Thyroid gland (tissue), 4 donors: ENCODE measurements at regions not wholly inside any gene's neighbourhood (a gene's known extent, or its start where the extent isn't known, plus 50 kb on each side); places are given as distances from the start of the nearest gene placed in this dataset.
A peak's percentile ranks its signal among the peaks of the same experiment; 100 is the strongest.
"Not testable (repeated sequence)": the region's sequence is repeated elsewhere in the genome, so short reads cannot be mapped to it uniquely, and the experiment has no call there.

Experiments
- DNase-seq, 2 donors: peaks; one replicate each; pipeline ENCODE4 v3.0.0-alpha.2; 2019
- H3K27ac ChIP-seq, 3 donors: fragments of 200-600 bp; sonication (generic); 1 replicate in 2 of 3; 2 replicates in 1 of 3; pipeline ENCODE4 v1.5.1; 2016 to 2019; ENCODE audit warnings: mild to moderate bottlenecking in 1 of 3, moderate library complexity in 1 of 3
- H3K27me3 ChIP-seq: fragments of 200-600 bp; sonication (generic); one replicate; pipeline ENCODE4 v1.5.1; 2019
- H3K36me3 ChIP-seq, 2 donors: fragments of 200-600 bp; sonication (generic); one replicate each; pipeline ENCODE4 v1.5.1; 2016 to 2019
- H3K4me1 ChIP-seq, 2 donors: fragments of 200-600 bp; sonication (generic); one replicate each; pipeline ENCODE4 v1.5.1; 2017 to 2019
- H3K4me3 ChIP-seq, 3 donors: fragments of 200-600 bp; sonication (generic); replicated peaks in 1 of 3; 1 replicate in 2 of 3; 2 replicates in 1 of 3; pipeline ENCODE4 v1.5.1; 2016; ENCODE audit warnings: mild to moderate bottlenecking in 1 of 3
- H3K9me3 ChIP-seq: fragments of 200-600 bp; sonication (generic); one replicate; pipeline ENCODE4 v1.5.1; 2017
- POLR2A ChIP-seq, 2 donors: fragments of 450-650 bp; IDR thresholded peaks; one replicate each; pipeline ENCODE4 v1.6.1; 2017; ENCODE audit warnings: antibody characterized with exemption in 2 of 2, mild to moderate bottlenecking in 2 of 2, moderate library complexity in 1 of 2
- WGBS, 2 donors: methylation state at CpG; one replicate each; pipeline ENCODE4 v1.1.5; 2017; 5-methylcytosine and 5-hydroxymethylcytosine counted together
- intact Hi-C: fragments of 100-400 bp; cut with DNase I; formaldehyde crosslinking; loops from one replicate; pipeline ENCODE4 v1.15.1; 2023
- TF ChIP-seq, protein P1 (sequence below), 6 experiments: fragments of 200-600 bp in 3 of 6; fragments of 450-650 bp in 3 of 6; sonication (generic) in 3 of 6; IDR thresholded peaks; one replicate each; pipeline ENCODE4 v1.5.1; 2016 to 2019; ENCODE audit warnings: antibody characterized with exemption in 6 of 6, mild to moderate bottlenecking in 2 of 6, inconsistent platforms in 1 of 6, moderate library complexity in 1 of 6

DNA sequence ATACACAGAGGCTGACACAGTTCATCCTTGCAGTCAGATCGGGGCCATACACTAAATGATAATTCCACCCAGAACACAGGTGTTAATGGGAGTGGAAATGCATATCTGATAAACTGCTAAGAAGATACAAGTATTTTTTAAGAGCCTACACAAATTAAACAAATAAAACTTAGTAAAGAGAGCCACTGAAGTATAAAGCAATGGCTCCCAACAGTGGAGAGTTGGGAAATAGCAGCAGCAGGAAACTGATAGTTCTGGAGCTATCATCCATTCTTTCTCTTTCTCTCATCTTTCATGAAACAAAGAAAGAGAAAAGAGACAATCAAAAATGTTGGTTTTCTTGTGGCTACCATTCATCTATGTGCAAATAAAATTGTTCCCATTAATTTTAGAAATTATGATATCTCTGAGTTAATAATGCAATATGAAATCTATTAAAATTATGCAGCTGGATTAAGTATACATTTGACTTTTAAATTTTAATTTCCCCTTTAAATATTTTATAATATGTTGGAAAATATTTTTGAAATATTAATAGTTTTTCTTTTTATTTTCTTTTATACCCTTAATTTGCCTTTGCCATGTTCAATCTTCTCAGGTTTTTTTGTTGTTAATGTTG lies 120.8 kb downstream of the EMB start:
- WGBS, 2 donors, result 50 to 71% methylated on average over 1 of the region's 1 CpG
- H3K27ac ChIP-seq, result no peak overlapping the region
- no peaks in the 10 kb centered on the region for H3K36me3 ChIP-seq
- DNase-seq, result no peak
- H3K27me3 ChIP-seq, result no peaks in the 10 kb centered on the region
- intact Hi-C loops, result no loop called here
- no peaks in the 10 kb centered on the region for H3K9me3 ChIP-seq
- no peaks in the 10 kb centered on the region for H3K4me1 ChIP-seq
- H3K4me3 ChIP-seq, result no peak overlapping the region
- TF ChIP-seq, protein P1, sequence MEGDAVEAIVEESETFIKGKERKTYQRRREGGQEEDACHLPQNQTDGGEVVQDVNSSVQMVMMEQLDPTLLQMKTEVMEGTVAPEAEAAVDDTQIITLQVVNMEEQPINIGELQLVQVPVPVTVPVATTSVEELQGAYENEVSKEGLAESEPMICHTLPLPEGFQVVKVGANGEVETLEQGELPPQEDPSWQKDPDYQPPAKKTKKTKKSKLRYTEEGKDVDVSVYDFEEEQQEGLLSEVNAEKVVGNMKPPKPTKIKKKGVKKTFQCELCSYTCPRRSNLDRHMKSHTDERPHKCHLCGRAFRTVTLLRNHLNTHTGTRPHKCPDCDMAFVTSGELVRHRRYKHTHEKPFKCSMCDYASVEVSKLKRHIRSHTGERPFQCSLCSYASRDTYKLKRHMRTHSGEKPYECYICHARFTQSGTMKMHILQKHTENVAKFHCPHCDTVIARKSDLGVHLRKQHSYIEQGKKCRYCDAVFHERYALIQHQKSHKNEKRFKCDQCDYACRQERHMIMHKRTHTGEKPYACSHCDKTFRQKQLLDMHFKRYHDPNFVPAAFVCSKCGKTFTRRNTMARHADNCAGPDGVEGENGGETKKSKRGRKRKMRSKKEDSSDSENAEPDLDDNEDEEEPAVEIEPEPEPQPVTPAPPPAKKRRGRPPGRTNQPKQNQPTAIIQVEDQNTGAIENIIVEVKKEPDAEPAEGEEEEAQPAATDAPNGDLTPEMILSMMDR (IDR thresholded peaks at IDR 0.05), result peak in 1 of 6 experiments; percentile 39
- no peak for TF ChIP-seq POLR2A (IDR thresholded peaks at IDR 0.05)

DNA sequence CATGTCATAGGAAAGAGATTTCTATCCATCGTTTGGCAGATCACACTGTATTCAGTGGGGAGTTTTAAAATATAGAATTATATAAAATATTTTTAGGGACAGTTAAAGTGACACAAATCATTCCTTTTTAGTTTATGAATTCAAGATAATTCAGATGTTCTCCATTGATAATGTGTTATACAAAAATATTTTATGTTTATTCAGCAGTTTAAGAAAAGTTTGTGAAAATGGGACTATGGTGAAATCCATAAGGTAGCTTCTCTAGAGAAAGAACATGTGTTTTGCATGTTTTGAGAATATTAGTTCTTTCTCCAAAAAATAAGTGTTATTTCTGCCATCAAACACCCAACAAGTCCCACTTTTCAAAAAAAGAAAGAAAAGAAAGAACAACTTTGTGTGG lies 122.9 kb downstream of the EMB start:
- 64% methylated on average over 1 of the region's 1 CpG for WGBS, 2 donors
- Histone ChIP-seq H3K4me3 (no peak overlapping the region), H3K9me3 (no peaks in the 10 kb centered on the region), H3K27ac (no peak overlapping the region), H3K4me1 (no peaks in the 10 kb centered on the region), H3K27me3 (no peaks in the 10 kb centered on the region), H3K36me3 (no peaks in the 10 kb centered on the region)
- intact Hi-C loops, result no loop called here
- no peak for DNase-seq
- TF ChIP-seq POLR2A (IDR thresholded peaks at IDR 0.05), result no peak
- TF ChIP-seq, protein P1 (IDR thresholded peaks at IDR 0.05), result no peak

DNA sequence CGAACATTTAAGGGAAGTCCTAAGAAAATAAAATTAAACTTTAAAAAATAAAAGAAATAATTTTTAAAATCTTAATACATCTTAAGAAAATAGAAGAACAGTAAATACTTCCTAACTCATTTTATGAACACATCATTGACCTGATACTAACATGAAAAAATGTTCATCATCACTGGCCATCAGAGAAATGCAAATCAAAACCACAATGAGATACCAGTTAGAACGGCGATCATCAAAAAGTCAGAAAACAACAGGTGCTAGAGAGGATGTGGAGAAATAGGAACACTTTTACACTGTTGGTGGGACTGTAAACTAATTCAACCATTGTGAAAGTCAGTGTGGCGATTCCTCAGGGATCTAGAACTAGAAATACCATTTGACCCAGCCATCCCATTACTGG lies 134.6 kb downstream of the EMB start:
- H3K4me3 ChIP-seq, H3K4me1 ChIP-seq, H3K27me3 ChIP-seq, H3K36me3 ChIP-seq, DNase-seq, H3K27ac ChIP-seq, H3K9me3 ChIP-seq, intact Hi-C loops: not testable (repeated sequence)
- 78 to 79% methylated on average over 4 of the region's 4 CpGs for WGBS, 2 donors

DNA sequence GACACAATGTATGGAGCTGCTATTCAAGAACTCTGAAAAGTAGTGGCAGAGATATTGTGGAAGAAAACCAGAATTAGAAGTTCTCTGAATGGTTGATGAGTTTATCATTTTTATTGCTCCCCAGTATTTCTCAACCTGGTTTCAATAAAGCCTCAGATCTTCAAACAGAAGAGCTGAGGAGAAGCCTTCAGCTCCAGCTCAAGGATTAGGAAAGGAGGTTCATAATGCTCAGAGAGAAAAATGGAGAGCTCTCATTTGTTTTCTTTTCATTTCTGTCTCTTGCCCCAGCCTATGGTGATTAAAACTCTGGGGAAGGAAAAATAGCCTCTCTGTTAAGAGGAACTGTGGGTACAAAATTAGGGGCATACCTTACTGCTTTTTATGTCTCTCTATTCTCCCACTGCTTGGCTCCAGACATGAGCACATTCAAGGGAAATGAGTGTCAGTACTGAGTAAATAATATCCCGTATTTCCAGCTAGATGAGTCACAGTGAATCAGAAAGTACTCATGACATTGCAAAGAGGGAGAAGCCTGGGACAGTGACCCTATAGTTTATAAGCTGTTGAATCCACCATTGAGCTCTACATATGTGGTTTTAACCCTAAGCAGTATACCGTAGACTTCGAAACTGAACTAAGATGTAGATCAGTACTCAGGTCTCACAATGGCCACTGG lies 138.1 kb downstream of the EMB start:
- Histone ChIP-seq H3K4me1 (no peaks in the 10 kb centered on the region), H3K36me3 (no peaks in the 10 kb centered on the region), H3K27ac (no peak overlapping the region), H3K9me3 (no peaks in the 10 kb centered on the region), H3K27me3 (no peaks in the 10 kb centered on the region), H3K4me3 (no peak overlapping the region)
- WGBS, 2 donors, result 75 to 84% methylated on average over 3 of the region's 3 CpGs
- intact Hi-C loops, result no loop called here
- TF ChIP-seq, protein P1 (IDR thresholded peaks at IDR 0.05), result no peak
- TF ChIP-seq POLR2A (IDR thresholded peaks at IDR 0.05), result no peak
- DNase-seq, result no peak

DNA sequence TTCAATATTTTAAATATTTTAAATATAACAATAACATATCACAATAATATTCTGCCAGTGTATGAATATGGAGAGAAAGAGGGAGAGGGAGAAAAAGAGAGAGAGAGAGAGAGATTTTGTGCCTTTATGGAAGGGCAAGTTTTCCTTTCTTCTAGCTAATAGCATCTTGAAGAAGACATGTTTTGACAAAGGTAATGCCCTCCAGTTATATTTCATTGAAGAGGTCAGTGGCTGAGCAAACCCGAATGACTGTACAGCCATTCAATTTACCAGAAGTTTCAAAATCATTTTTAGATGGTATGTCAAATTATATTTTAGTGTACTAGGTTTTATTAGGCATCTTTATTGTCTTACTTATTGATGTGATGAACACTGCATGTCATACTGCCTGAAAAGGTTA lies 139.3 kb downstream of the EMB start:
- DNase-seq, result no peak
- TF ChIP-seq, protein P1 (IDR thresholded peaks at IDR 0.05), result no peak
- TF ChIP-seq POLR2A (IDR thresholded peaks at IDR 0.05), result no peak
- no peak overlapping the region for H3K27ac ChIP-seq
- H3K27me3 ChIP-seq, result no peaks in the 10 kb centered on the region
- no peak overlapping the region for H3K4me3 ChIP-seq
- H3K36me3 ChIP-seq, result no peaks in the 10 kb centered on the region
- WGBS, 2 donors, result 20 to 25% methylated on average over 1 of the region's 1 CpG
- intact Hi-C loops, result no loop called here
- H3K4me1 ChIP-seq, result no peaks in the 10 kb centered on the region
- H3K9me3 ChIP-seq, result no peaks in the 10 kb centered on the region
